SK-MEL-5 (cell line): ENCODE measurements at regions not wholly inside any gene's neighbourhood (a gene's known extent, or its start where the extent isn't known, plus 50 kb on each side); places are given as distances from the start of the nearest gene placed in this dataset.

ENCODE experiments used
- DNase-seq: peaks from one replicate; pipeline ENCODE4 v3.0.0-alpha.2; 2016; ENCODE audit warnings: low read depth, low spot score
- in situ Hi-C: cut with HindIII; loops from 2 replicates; pipeline ENCODE4 v1.10.0; 2016; ENCODE audit warnings: low sequenced_read_pairs, high pct_unique_total_duplicates, low pct_unique_long_range_greater_than_20kb

DNA sequence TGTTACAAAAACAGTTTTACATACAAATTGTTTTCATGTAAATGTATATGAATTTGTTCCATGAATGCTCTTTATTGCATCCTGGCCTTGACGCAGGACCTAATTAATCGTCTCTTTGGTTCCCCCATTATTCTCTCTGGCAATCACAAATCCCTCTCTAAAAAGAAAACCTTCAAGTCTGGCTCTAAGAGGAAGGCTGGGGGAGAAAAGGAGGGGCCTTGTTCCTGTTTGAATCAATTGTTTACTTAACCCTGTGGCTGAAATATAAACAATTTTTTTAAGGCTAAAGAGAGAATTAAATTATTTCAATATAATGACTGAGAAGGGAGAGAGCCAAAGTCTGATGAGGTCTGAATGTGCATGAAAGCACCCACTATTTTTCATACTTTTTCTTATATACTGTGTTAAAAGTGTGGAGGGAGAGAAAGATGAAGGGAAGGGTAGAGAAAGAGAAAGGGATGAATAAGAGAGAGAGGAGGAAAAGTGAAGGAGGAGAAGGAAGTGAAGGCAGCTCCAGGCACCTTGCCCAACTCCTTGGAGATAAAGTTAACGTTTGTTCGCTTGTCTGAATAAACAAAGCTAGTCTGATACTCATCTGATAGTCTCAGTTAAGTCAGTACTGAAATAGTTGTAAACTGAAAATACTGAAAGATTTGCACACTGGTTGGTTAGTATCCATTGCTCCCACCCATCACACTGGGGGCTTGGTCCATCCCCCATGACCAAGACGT lies 116.4 kb upstream of the SPDL1 start:
- DNase-seq = no peak
- in situ Hi-C loops = no loop called here

GRCh38 chr5:169460896-169461295 lies 122.7 kb upstream of the SPDL1 start:
- DNase-seq = no peak
- in situ Hi-C loops = no loop called here

DNA sequence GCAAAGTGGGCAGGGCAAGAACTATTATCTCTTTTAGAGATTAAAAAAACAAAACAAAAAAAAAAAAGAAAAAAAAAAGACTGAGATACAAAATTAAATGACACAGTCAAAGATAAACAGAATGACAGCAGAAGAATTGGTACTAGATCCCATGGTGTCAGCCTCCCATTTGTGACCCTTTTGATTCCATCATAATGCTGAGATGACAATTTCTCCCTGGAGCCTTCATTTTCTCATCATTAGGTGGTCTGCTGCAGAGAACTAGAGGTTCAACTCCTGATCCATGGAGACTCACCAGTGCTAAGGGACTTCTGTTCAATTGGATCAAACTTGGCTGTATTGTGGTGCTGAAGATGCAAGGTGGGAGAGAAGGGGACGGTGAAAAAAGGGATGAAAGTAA lies 123.5 kb upstream of the SPDL1 start:
- in situ Hi-C loops = no loop called here
- no peak for DNase-seq

GRCh38 chr5:169458221-169458620 lies 125.4 kb upstream of the SPDL1 start:
- no peak for DNase-seq
- in situ Hi-C loops = no loop called here

GRCh38 chr5:169450464-169450863 lies 133.1 kb upstream of the SPDL1 start:
- in situ Hi-C loops = no loop called here
- no peak for DNase-seq

GRCh38 chr5:169448826-169449225 lies 134.7 kb upstream of the SPDL1 start:
- in situ Hi-C loops = no loop called here
- DNase-seq = no peak

DNA sequence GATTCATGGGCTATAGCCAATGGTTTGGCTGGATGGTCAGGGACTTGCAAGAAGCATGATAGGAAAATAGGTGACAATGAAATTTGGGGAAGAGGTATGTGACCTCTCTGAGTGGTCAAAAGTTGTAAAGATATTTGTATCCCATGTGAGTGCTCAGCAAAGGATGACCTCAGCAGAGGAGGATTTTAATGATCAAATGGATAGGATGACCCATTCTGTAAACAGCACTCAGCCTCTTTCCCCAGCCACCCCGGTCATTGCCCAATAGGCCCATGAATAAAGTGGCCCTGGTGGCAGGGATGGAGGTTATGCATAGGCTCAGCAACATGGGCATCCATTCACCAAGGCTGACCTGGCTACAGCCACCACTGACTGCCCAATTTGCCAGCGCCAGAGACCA lies 138.4 kb upstream of the SPDL1 start:
- DNase-seq = no peak
- in situ Hi-C loops = no loop called here

- in situ Hi-C loops = no loop called here
These were observed 140.4 kb upstream of the SPDL1 start for GRCh38 chr5:169442913-169443784.

DNA sequence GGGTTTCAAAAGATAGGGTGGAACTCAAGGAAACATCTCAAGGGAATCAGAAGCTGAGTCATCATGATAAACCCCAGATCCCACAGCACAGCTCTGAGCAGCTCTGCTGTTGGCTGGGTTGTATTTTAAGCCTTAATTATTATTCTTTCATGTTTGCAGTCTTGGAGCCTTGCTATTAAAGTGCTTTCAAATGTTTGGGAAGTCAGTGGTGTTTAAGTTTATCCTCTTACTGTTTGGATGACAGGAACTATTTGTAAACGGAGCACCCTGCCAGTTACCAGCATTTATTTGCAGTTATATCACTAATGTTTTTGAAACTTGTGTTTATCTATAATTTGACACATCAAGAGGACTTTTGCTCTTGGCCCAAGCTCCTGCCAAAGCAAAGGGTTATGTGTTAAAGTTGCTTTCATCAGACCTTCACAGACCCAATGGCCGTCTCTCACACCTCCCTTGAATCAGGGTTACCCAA lies 141.1 kb upstream of the SPDL1 start:
- in situ Hi-C loops = no loop called here
- DNase-seq = no peak

More at GRCh38 chr5:169442913-169443784, 140.4 kb upstream of the SPDL1 start:
- no peak for DNase-seq

- in situ Hi-C loops = no loop called here
- DNase-seq = no peak
These were observed 139.3 kb upstream of the SLIT3 start for GRCh38 chr5:169440107-169440705.

DNA sequence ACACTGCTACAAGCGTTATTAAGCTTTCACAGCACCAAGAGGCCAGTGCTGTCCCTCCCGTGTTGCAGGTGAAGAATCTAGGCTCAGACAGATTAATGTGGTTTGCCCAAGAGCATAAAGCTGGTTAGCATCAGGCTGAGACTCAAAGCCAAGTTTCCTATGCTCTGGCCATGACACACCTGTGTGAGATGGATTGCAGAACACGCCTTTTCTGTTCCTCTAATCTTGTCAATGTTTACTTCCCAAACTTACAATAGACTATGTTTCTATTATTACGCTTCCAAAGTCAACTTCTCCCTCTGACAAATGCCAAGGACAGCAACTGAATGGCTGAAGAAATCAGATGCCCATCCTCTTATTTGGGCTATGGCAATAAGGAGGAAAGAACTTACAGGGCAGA lies 138.4 kb upstream of the SLIT3 start:
- DNase-seq = no peak
- in situ Hi-C loops = no loop called here

DNA sequence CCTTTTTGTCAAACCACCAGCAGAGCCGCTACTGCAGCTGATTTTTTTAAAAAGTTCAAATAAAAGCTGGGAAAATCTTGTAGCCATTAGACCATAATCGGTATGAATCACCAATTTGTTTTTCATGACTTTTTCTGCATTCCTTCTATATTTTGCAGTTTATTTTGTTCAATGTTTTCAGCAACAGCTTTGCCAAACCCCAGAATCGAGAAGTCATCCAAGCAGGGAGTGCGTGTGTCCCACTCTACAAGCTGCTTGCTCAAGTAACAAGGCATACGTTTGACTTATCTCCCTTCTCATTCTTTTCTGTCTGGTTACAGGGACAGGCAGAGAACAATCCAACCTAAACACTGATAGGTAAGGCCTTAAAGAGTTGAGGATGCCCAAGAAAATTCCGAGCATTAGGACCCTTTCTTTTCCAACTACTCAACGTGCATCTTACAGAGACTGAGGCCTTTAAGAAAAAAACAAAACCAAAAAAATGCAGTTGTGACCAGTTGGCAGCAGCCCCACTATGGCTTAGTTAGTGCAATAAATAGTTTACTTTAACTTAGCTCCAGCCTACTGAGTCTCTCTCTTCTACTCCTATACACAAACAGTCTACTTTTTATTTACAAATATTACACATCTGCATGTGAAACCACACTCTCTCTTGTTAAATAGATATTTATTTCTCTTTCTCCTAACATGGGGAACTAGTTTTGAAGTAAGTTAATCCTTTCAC lies 134.7 kb upstream of the SLIT3 start:
- DNase-seq = no peak
- in situ Hi-C loops = no loop called here

DNA sequence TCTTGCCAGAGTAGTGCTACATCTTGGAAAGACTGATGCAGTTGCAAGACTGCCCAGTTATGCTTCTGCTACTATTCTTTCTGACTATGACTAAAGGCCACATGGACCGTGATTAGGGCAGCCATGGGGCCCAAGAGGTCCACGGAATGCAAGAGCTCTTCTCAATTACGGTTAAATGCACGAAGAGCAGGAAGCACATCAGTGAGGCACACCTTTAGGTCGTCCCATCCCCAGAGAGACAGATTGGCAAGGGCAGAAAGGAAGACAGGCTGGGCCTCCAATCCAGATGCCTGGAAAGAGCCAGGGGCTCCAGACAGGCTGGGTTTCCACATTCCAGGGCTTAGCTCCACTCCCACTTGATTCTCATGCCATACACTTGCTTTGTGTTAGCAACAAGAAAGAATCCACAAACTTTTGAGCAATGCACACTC lies 132.3 kb upstream of the SLIT3 start:
- in situ Hi-C loops = no loop called here
- no peak for DNase-seq

GRCh38 chr5:169431386-169431785 lies 130.4 kb upstream of the SLIT3 start:
- in situ Hi-C loops = no loop called here

GRCh38 chr5:169430671-169431070 lies 129.7 kb upstream of the SLIT3 start:
- DNase-seq = no peak
- in situ Hi-C loops = no loop called here

More at GRCh38 chr5:169431386-169431785, 130.4 kb upstream of the SLIT3 start:
- DNase-seq = no peak

DNA sequence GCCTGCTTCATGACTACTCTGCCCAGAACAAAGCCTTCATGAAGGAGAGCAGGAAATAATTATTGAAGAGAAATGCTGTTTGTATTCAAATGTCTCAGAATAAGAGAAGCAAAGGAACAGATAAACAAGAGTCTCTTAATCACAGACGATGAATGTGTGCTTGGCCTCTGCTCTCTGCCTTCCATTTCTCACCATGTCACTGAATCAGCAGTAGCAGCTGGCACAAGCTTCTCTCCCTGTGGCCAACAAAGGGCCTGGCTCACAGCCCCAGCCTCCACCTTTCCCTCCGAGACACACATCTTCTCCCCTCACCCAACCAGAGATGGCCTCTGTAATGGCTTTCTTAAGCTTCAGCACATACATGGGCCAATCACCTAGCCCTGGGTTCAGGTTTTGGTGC lies 128.1 kb upstream of the SLIT3 start:
- DNase-seq = no peak

DNA sequence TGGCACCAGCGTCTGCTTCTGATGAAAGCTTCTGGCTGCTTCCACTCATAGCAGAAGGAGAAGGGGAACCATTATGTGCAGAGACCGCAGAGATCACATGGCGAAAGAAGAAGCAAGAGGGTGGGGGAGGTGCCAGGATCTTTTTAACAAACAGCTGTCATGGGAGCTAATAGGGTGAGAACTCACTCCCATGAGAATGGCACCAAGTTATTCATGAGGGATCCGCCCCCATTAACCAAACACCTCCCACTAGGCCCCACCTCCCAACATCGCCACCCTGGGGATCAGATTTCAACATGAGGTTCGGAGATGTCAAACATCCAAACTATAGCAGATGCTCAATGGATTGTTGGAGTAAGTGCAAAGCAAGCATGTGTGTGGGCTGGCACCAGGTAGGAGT lies 125.8 kb upstream of the SLIT3 start:
- in situ Hi-C loops = no loop called here
- no peak for DNase-seq

More for the DNA sequence above, 128.1 kb upstream of the SLIT3 start:
- in situ Hi-C loops = no loop called here
